Liver (tissue), 8 donors: ENCODE measurements at regions not wholly inside any gene's neighbourhood (a gene's known extent, or its start where the extent isn't known, plus 50 kb on each side); places are given as distances from the start of the nearest gene placed in this dataset.
"Not testable (repeated sequence)": the region's sequence is repeated elsewhere in the genome, so short reads cannot be mapped to it uniquely, and the experiment has no call there.

Experiments
- DNase-seq: peaks from one replicate; pipeline ENCODE4 v3.0.0-alpha.2; 2017; ENCODE audit warnings: low spot score
- H3K27ac ChIP-seq, 2 donors: one replicate each; pipeline ENCODE4 v1.7.0; 2013; ENCODE audit warnings: inconsistent platforms in 2 of 2, low read length in 2 of 2, control low read depth in 1 of 2, low read depth in 1 of 2, mild to moderate bottlenecking in 1 of 2
- H3K27me3 ChIP-seq, 4 donors: one replicate each; pipeline versions ENCODE4 v1.6.1 to v1.7.0; 2013; ENCODE audit warnings: low read length in 3 of 4, inconsistent platforms in 1 of 4, mild to moderate bottlenecking in 1 of 4, moderate library complexity in 1 of 4; ENCODE audit not compliant: control insufficient read depth in 4 of 4, insufficient read depth in 4 of 4
- H3K36me3 ChIP-seq, 4 donors: one replicate each; pipeline versions ENCODE4 v1.6.1 to v1.7.0; 2013; ENCODE audit warnings: low read length in 3 of 4, mild to moderate bottlenecking in 3 of 4, low read depth in 1 of 4, moderate library complexity in 1 of 4; ENCODE audit not compliant: control insufficient read depth in 4 of 4, insufficient read depth in 3 of 4
- H3K4me1 ChIP-seq, 4 donors: one replicate each; pipeline versions ENCODE4 v1.6.1 to v1.7.0; 2013; ENCODE audit warnings: low read length in 3 of 4, mild to moderate bottlenecking in 3 of 4, moderate library complexity in 1 of 4; ENCODE audit not compliant: control insufficient read depth in 4 of 4, insufficient read depth in 4 of 4
- H3K4me3 ChIP-seq, 3 donors: one replicate each; pipeline versions ENCODE4 v1.6.1 to v1.7.0; 2013; ENCODE audit warnings: low read length in 3 of 3, control low read depth in 1 of 3, low read depth in 1 of 3, mild to moderate bottlenecking in 1 of 3
- H3K9ac ChIP-seq, 2 donors: one replicate each; pipeline ENCODE4 v1.7.0; 2013; ENCODE audit warnings: low read length in 2 of 2, mild to moderate bottlenecking in 2 of 2, moderate library complexity in 2 of 2, control low read depth in 1 of 2, low read depth in 1 of 2
- H3K9me3 ChIP-seq, 4 donors: one replicate each; pipeline versions ENCODE4 v1.6.1 to v1.7.0; 2013; ENCODE audit warnings: low read length in 3 of 4; ENCODE audit not compliant: control insufficient read depth in 4 of 4
- CTCF ChIP-seq: fragments of 150-350 bp; IDR thresholded peaks from 2 replicates; pipeline ENCODE4 v1.5.1; 2017; ENCODE audit warnings: improper control_type of control experiment, low read depth, low read length; ENCODE audit not compliant: missing input control
- FOXA1 ChIP-seq: IDR thresholded peaks from 2 replicates; pipeline ENCODE4 v1.6.1; 2016; ENCODE audit warnings: antibody characterized with exemption
- GABPA ChIP-seq, 2 donors: IDR thresholded peaks in 1 of 2; conservative IDR thresholded peaks in 1 of 2; 2 replicates each; pipeline ENCODE4 v1.6.1; 2016; ENCODE audit warnings: antibody characterized with exemption in 2 of 2, mild to moderate bottlenecking in 1 of 2, moderate library complexity in 1 of 2
- HNF4A ChIP-seq, 2 donors: conservative IDR thresholded peaks; 2 replicates each; pipeline ENCODE4 v1.6.1; 2016; ENCODE audit warnings: antibody characterized with exemption in 2 of 2, mild to moderate bottlenecking in 2 of 2
- HNF4G ChIP-seq: IDR thresholded peaks from 2 replicates; pipeline ENCODE4 v1.6.1; 2016; ENCODE audit warnings: antibody characterized with exemption
- JUND ChIP-seq, 2 donors: IDR thresholded peaks; 2 replicates each; pipeline ENCODE4 v1.6.1; 2016; ENCODE audit warnings: antibody characterized with exemption in 2 of 2
- MAX ChIP-seq: IDR thresholded peaks from 2 replicates; pipeline ENCODE4 v1.6.1; 2016; ENCODE audit warnings: antibody characterized with exemption
- NR2F2 ChIP-seq: IDR thresholded peaks from 2 replicates; pipeline ENCODE4 v1.6.1; 2016; ENCODE audit warnings: antibody characterized with exemption
- RAD21 ChIP-seq, 2 donors: IDR thresholded peaks; 2 replicates each; pipeline ENCODE4 v1.6.1; 2016; ENCODE audit warnings: antibody characterized with exemption in 2 of 2, mild to moderate bottlenecking in 2 of 2
- RXRA ChIP-seq, 2 donors: IDR thresholded peaks; 2 replicates each; pipeline ENCODE4 v1.6.1; 2017 to 2018; ENCODE audit warnings: antibody characterized with exemption in 2 of 2, mild to moderate bottlenecking in 1 of 2
- TAF1 ChIP-seq: conservative IDR thresholded peaks from 2 replicates; pipeline ENCODE4 v1.6.1; 2016; ENCODE audit warnings: antibody characterized with exemption, mild to moderate bottlenecking
- YY1 ChIP-seq: IDR thresholded peaks from 2 replicates; pipeline ENCODE4 v1.6.1; 2016; ENCODE audit warnings: antibody characterized with exemption, mild to moderate bottlenecking
- WGBS: extraction: QIAGEN DNeasy Blood & Tissue Kit; methylation state at CpG from one replicate; pipeline ENCODE4 v1.1.7; 2013; 5-methylcytosine and 5-hydroxymethylcytosine counted together
- TF ChIP-seq, protein P1 (sequence below): IDR thresholded peaks from 2 replicates; pipeline ENCODE4 v1.6.1; 2016; ENCODE audit warnings: antibody characterized with exemption
- TF ChIP-seq, protein P2 (sequence below): IDR thresholded peaks from 2 replicates; pipeline ENCODE4 v1.6.1; 2016; ENCODE audit warnings: antibody characterized with exemption
- donor health status: healthy.
- donor health status: healthy.
- donor health status: healthy.
- donor health status: healthy.
- donor health status: healthy.

GRCh38 chr4:3623106-3623505 is 90.9 kb upstream of the LRPAP1 start:
- no peaks in the 10 kb centered on the region for H3K4me1 ChIP-seq
- DNase-seq, result no peak
- no peaks in the 10 kb centered on the region for H3K9me3 ChIP-seq
- WGBS, result 76% methylated on average over 7 of the region's 7 CpGs
- no peak overlapping the region for H3K27ac ChIP-seq
- no peaks in the 10 kb centered on the region for H3K27me3 ChIP-seq
- no peak overlapping the region for H3K4me3 ChIP-seq
- H3K9ac ChIP-seq, result no peak overlapping the region
- TF ChIP-seq HNF4G (no peak), GABPA (IDR thresholded peaks at IDR 0.05 in 1 of 2, conservative IDR thresholded peaks at IDR 0.05 in 1 of 2) (no peak), RXRA (IDR thresholded peaks at IDR 0.05) (no peak)
- H3K36me3 ChIP-seq, result no peaks in the 10 kb centered on the region

DNA sequence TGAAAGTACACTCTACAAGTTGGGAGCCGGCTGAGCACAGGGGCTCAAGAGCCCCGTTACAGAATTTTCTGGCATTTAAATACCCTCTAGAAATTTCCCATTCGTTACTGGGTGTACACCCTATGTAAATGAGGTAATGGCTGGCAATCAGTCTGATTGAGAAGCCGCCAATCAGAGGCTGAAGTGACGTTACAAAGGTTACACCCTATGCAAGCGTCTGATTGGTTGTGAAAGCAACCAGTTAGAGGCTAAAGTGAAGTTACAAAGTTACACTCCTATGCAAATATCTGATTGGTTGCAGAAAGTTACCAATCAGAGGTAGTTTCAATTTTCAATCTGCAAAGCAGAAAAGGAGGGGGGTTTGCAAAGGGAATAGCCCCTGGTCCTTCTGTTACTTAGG is 88.1 kb upstream of the LRPAP1 start:
- not testable (repeated sequence) for H3K36me3 ChIP-seq, H3K27me3 ChIP-seq, DNase-seq, H3K9ac ChIP-seq, H3K9me3 ChIP-seq, H3K27ac ChIP-seq, H3K4me3 ChIP-seq, H3K4me1 ChIP-seq
- 70% methylated on average over 6 of the region's 6 CpGs for WGBS

DNA sequence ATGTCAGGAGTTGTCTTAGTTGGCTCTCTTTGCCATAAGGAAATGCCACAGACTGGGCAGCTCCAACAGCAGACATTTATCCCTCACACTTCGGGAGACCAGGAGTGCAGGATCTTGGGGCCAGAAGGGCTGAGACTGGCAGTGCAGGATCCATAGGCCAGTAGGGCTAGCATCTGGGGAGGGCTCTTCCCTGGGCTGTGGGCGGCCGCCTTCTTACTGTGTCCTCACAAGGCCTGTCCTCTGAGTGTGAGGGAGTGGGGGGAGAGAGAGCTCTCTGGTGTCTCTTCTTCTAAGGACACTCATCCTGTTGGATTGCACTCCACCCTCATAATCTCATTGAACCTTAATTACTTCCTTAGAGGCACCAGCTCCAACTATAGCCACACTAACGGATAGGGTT is 87.5 kb upstream of the LRPAP1 start:
- DNase-seq, result not testable (repeated sequence)
- WGBS, result 86% methylated on average over 4 of the region's 4 CpGs

DNA sequence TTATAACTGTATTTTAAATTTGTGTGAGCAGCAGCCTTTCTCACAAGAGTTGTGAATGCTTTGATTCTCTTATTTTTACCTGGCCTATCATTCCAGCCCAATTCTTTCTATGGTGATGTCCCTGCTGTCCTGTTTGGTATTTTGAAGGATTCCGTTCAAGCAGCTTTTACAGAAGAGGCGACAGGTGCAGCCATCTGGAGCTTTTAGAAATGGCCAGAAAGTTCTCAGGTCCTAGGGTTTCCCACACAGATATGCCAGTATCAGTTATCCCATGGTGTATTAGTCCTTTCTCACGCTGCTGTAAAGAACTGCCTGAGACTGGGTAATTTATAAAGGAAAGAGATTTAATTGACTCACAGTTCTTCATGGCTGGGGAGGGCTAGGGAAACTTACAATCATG is 86.1 kb upstream of the LRPAP1 start:
- H3K27me3 ChIP-seq, DNase-seq, H3K9me3 ChIP-seq, H3K4me1 ChIP-seq, H3K36me3 ChIP-seq, H3K27ac ChIP-seq, H3K4me3 ChIP-seq, H3K9ac ChIP-seq: not testable (repeated sequence)
- WGBS, result 85% methylated on average over 3 of the region's 3 CpGs

More for the DNA sequence above, 87.5 kb upstream of the LRPAP1 start:
- H3K9ac ChIP-seq, H3K27me3 ChIP-seq, H3K4me3 ChIP-seq, H3K27ac ChIP-seq, H3K9me3 ChIP-seq, H3K4me1 ChIP-seq, H3K36me3 ChIP-seq: not testable (repeated sequence)

DNA sequence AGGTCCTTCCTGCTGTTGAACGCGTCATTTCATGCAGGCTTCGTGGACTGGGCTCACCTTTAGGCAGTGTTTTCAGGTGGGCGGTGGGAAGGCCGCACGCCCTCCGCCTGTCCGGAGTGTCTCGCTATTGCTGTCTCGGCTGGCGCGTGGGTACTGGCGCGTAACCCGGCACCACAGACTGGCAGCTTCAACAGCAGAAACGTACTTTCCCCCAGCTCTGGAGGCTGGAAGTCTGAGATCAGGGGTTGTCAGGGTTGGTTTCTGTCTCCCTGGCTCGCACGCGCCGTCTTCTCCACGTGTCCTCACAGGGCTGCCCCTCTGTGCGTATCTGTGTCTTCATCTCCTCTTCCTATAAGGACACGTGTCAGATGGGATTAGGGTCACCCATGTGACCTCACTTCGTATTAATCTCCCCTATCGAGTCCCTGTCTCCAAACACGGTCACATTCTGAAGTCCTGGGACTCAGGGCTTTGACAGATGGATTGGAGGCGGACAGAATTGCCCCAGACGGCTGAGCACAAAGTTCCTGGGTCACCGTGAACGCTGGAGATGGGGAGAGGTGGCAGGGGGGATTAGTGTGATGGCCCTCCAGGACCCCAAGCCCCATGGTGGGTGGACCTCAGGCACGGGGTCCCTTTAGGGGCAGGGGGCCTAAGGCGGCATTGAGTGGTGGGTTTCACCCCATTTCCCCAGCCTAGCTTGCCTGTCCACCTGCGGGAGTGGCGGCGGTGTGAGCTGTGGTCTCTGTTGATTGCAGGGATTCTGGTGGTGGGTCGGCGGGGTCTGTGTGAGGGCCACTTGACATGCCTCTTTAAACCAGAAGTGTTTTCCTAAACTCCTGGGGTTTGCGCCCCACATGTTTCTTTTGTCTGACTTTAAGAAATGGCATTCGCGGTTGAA is 83.4 kb upstream of the LRPAP1 start:
- no peak overlapping the region for H3K9ac ChIP-seq
- TF ChIP-seq, protein P1, sequence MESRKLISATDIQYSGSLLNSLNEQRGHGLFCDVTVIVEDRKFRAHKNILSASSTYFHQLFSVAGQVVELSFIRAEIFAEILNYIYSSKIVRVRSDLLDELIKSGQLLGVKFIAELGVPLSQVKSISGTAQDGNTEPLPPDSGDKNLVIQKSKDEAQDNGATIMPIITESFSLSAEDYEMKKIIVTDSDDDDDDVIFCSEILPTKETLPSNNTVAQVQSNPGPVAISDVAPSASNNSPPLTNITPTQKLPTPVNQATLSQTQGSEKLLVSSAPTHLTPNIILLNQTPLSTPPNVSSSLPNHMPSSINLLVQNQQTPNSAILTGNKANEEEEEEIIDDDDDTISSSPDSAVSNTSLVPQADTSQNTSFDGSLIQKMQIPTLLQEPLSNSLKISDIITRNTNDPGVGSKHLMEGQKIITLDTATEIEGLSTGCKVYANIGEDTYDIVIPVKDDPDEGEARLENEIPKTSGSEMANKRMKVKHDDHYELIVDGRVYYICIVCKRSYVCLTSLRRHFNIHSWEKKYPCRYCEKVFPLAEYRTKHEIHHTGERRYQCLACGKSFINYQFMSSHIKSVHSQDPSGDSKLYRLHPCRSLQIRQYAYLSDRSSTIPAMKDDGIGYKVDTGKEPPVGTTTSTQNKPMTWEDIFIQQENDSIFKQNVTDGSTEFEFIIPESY, result no peak
- TF ChIP-seq TAF1 (no peak), RXRA (IDR thresholded peaks at IDR 0.05) (no peak), RAD21 (IDR thresholded peaks at IDR 0.05) (no peak), HNF4A (conservative IDR thresholded peaks at IDR 0.05) (no peak), HNF4G (no peak), CTCF (no peak), YY1 (no peak), FOXA1 (no peak), JUND (IDR thresholded peaks at IDR 0.05) (no peak), NR2F2 (no peak), MAX (no peak)
- TF ChIP-seq, protein P2, sequence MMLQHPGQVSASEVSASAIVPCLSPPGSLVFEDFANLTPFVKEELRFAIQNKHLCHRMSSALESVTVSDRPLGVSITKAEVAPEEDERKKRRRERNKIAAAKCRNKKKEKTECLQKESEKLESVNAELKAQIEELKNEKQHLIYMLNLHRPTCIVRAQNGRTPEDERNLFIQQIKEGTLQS, result no peak

More for the DNA sequence above, 83.4 kb upstream of the LRPAP1 start:
- no peak overlapping the region for H3K4me3 ChIP-seq
- H3K27me3 ChIP-seq, result no peaks in the 10 kb centered on the region
- WGBS, result 93% methylated on average over 40 of the region's 40 CpGs
- no peak for DNase-seq
- no peaks in the 10 kb centered on the region for H3K9me3 ChIP-seq
- H3K36me3 ChIP-seq, result no peaks in the 10 kb centered on the region
- H3K27ac ChIP-seq, result no peak overlapping the region
- H3K4me1 ChIP-seq, result no peaks in the 10 kb centered on the region
